SU-DHL-6 (cell line): ENCODE measurements at regions not wholly inside any gene's neighbourhood (a gene's known extent, or its start where the extent isn't known, plus 50 kb on each side); places are given as distances from the start of the nearest gene placed in this dataset.

Experiments used
- CTCF ChIP-seq: fragments of 200-600 bp; sonication (generic); IDR thresholded peaks from one replicate; pipeline ENCODE4 v1.5.1; 2017; ENCODE audit warnings: antibody characterized with exemption, mild to moderate bottlenecking, low read length, moderate library complexity; ENCODE audit not compliant: insufficient read depth, poor library complexity, severe bottlenecking
- EZH2phosphoT487 ChIP-seq: fragments of 200-600 bp; sonication (generic), shearing (Covaris generic); conservative IDR thresholded peaks from 2 replicates; pipeline ENCODE4 v1.6.1; 2018; ENCODE audit warnings: mild to moderate bottlenecking, antibody characterized with exemption, low read length, moderate library complexity, mixed read lengths

- TF ChIP-seq CTCF (no peak), EZH2phosphoT487 (no peak)
Observed at GRCh38 chr4:17206829-17207801, 304.8 kb downstream of the QDPR start.
